H9 (cell line): ENCODE measurements at regions not wholly inside any gene's neighbourhood (a gene's known extent, or its start where the extent isn't known, plus 50 kb on each side); places are given as distances from the start of the nearest gene placed in this dataset.

Source experiments
- DNase-seq: peaks from one replicate; pipeline ENCODE4 v3.0.0-alpha.2; 2017
- H2AFZ ChIP-seq: one replicate; pipeline ENCODE4 v1.6.1; 2013; ENCODE audit warnings: mild to moderate bottlenecking, low read length, control low read depth, moderate library complexity
- H2AK5ac ChIP-seq: 2 replicates; pipeline ENCODE4 v1.6.1; 2013; ENCODE audit warnings: low read length, control low read depth, mixed read lengths; ENCODE audit not compliant: insufficient read length
- H2BK120ac ChIP-seq: one replicate; pipeline ENCODE4 v1.6.1; 2013; ENCODE audit warnings: low read depth, mild to moderate bottlenecking, low read length, control low read depth, inconsistent platforms; ENCODE audit not compliant: poor library complexity, severe bottlenecking
- H2BK12ac ChIP-seq: 2 replicates; pipeline ENCODE4 v1.6.1; 2013; ENCODE audit warnings: low read length, control low read depth, mixed read lengths, low read depth; ENCODE audit not compliant: insufficient read length
- H2BK15ac ChIP-seq: 2 replicates; pipeline ENCODE4 v1.6.1; 2013; ENCODE audit warnings: low read depth, low read length, control low read depth
- H2BK20ac ChIP-seq: one replicate; pipeline ENCODE4 v1.6.1; 2013; ENCODE audit warnings: low read depth, mild to moderate bottlenecking, low read length, control low read depth, inconsistent platforms; ENCODE audit not compliant: poor library complexity, severe bottlenecking
- H2BK5ac ChIP-seq: 2 replicates; pipeline ENCODE4 v1.6.1; 2013; ENCODE audit warnings: low read length, control low read depth, mixed read lengths; ENCODE audit not compliant: insufficient read length
- H3K14ac ChIP-seq: 2 replicates; pipeline ENCODE4 v1.6.1; 2013; ENCODE audit warnings: low read length, control low read depth; ENCODE audit not compliant: insufficient read depth
- H3K18ac ChIP-seq: 2 replicates; pipeline ENCODE4 v1.6.1; 2013; ENCODE audit warnings: low read depth, mild to moderate bottlenecking, mixed read lengths, low read length, control low read depth; ENCODE audit not compliant: insufficient read length
- H3K23ac ChIP-seq: 2 replicates; pipeline ENCODE4 v1.6.1; 2013; ENCODE audit warnings: low read length, control low read depth, mixed read lengths, low read depth; ENCODE audit not compliant: insufficient read length
- H3K23me2 ChIP-seq: 2 replicates; pipeline ENCODE4 v1.6.1; 2013; ENCODE audit warnings: low read depth, mild to moderate bottlenecking, mixed read lengths, low read length, control low read depth; ENCODE audit not compliant: insufficient read length, poor library complexity, severe bottlenecking
- H3K27ac ChIP-seq: 2 replicates; pipeline ENCODE4 v1.5.1; 2013; ENCODE audit warnings: low read length, control low read depth, mixed read lengths, low read depth; ENCODE audit not compliant: insufficient read length
- H3K27me3 ChIP-seq: 2 replicates; pipeline ENCODE4 v1.6.1; 2013; ENCODE audit warnings: low read length, control low read depth, inconsistent platforms; ENCODE audit not compliant: insufficient read depth
- H3K4ac ChIP-seq: 2 replicates; pipeline ENCODE4 v1.6.1; 2013; ENCODE audit warnings: low read depth, mild to moderate bottlenecking, control low read depth, inconsistent platforms, low read length, moderate library complexity
- H3K4me1 ChIP-seq: 2 replicates; pipeline ENCODE4 v1.6.1; 2013; ENCODE audit warnings: low read length, control low read depth, inconsistent platforms; ENCODE audit not compliant: insufficient read depth
- H3K4me2 ChIP-seq: 2 replicates; pipeline ENCODE4 v1.6.1; 2013; ENCODE audit warnings: low read length, control low read depth, mixed read lengths; ENCODE audit not compliant: insufficient read length, insufficient read depth
- H3K56ac ChIP-seq: 2 replicates; pipeline ENCODE4 v1.6.1; 2013; ENCODE audit warnings: low read depth, mild to moderate bottlenecking, mixed read lengths, low read length, control low read depth; ENCODE audit not compliant: insufficient read length
- H3K79me1 ChIP-seq: 2 replicates; pipeline ENCODE4 v1.6.1; 2013; ENCODE audit warnings: low read depth, mild to moderate bottlenecking, moderate library complexity, low read length, control low read depth, inconsistent platforms; ENCODE audit not compliant: insufficient read depth, poor library complexity, severe bottlenecking
- H3K79me2 ChIP-seq: 2 replicates; pipeline ENCODE4 v1.6.1; 2013; ENCODE audit warnings: low read length, control low read depth, inconsistent platforms; ENCODE audit not compliant: insufficient read depth
- H3K9ac ChIP-seq: 2 replicates; pipeline ENCODE4 v1.6.1; 2013; ENCODE audit warnings: low read length, control low read depth, mixed read lengths; ENCODE audit not compliant: insufficient read length; ENCODE audit errors: extremely low read depth
- H3K9me3 ChIP-seq: one replicate; pipeline ENCODE4 v1.6.1; 2013; ENCODE audit warnings: low read depth, low read length, inconsistent platforms; ENCODE audit not compliant: control insufficient read depth
- H3T11ph ChIP-seq: one replicate; pipeline ENCODE4 v1.6.1; 2013; ENCODE audit warnings: mild to moderate bottlenecking, low read length, control low read depth, inconsistent platforms
- H4K20me1 ChIP-seq: one replicate; pipeline ENCODE4 v1.6.1; 2013; ENCODE audit not compliant: control insufficient read depth, insufficient read length, insufficient read depth
- H4K5ac ChIP-seq: 2 replicates; pipeline ENCODE4 v1.6.1; 2013; ENCODE audit warnings: low read depth, mild to moderate bottlenecking, mixed read lengths, low read length, control low read depth; ENCODE audit not compliant: insufficient read length
- H4K8ac ChIP-seq: replicated peaks from 2 replicates; pipeline ENCODE4 v1.6.1; 2013; ENCODE audit warnings: low read length, control low read depth, mixed read lengths, low read depth; ENCODE audit not compliant: insufficient read length
- H4K91ac ChIP-seq: 2 replicates; pipeline ENCODE4 v1.6.1; 2013; ENCODE audit warnings: low read depth, mild to moderate bottlenecking, moderate library complexity, mixed read lengths, low read length, control low read depth; ENCODE audit not compliant: insufficient read length
- H3K27ac Mint-ChIP-seq, 3 experiments: 2 replicates in 2 of 3; 3 replicates in 1 of 3; pipeline ENCODE4 v1.8.0; 2020 to 2021; ENCODE audit warnings: mixed read lengths in 3 of 3, mild to moderate bottlenecking in 1 of 3, moderate library complexity in 1 of 3
- H3K27me3 Mint-ChIP-seq: 2 replicates; pipeline ENCODE4 v1.8.0; 2021; ENCODE audit warnings: low read depth, mild to moderate bottlenecking, moderate library complexity, mixed read lengths
- H3K36me3 Mint-ChIP-seq, 3 experiments: 2 replicates in 2 of 3; 3 replicates in 1 of 3; pipeline ENCODE4 v1.8.0; 2020 to 2021; ENCODE audit warnings: low read depth in 3 of 3, mixed read lengths in 3 of 3; ENCODE audit not compliant: insufficient read depth in 1 of 3
- H3K4me1 Mint-ChIP-seq, 2 experiments: 2 replicates each; pipeline ENCODE4 v1.8.0; 2020; ENCODE audit warnings: mixed read lengths in 2 of 2
- H3K4me3 Mint-ChIP-seq, 2 experiments: 2 replicates in 1 of 2; 3 replicates in 1 of 2; pipeline ENCODE4 v1.8.0; 2020 to 2021; ENCODE audit warnings: mild to moderate bottlenecking in 2 of 2, mixed read lengths in 2 of 2, moderate library complexity in 1 of 2
- H3K9me3 Mint-ChIP-seq, 2 experiments: 2 replicates in 1 of 2; 3 replicates in 1 of 2; pipeline ENCODE4 v1.8.0; 2020; ENCODE audit warnings: mild to moderate bottlenecking in 2 of 2, mixed read lengths in 2 of 2, moderate library complexity in 1 of 2
- WGBS: extraction: QIAGEN DNeasy Blood & Tissue Kit; methylation state at CpG from one replicate; pipeline ENCODE4 v1.1.7; 2013; ENCODE audit warnings: missing lambda C conversion rate, low lambda C conversion rate, mixed read lengths; ENCODE audit not compliant: insufficient read length; ENCODE audit errors: extremely low coverage; 5-methylcytosine and 5-hydroxymethylcytosine counted together
- TF ChIP-seq, protein P1 (sequence below): fragments of 200-600 bp; sonication (generic); conservative IDR thresholded peaks from 3 replicates; pipeline ENCODE4 v1.8.0; 2021; ENCODE audit warnings: antibody characterized with exemption, mild to moderate bottlenecking

GRCh38 chr1:57748719-57749118, 324.9 kb upstream of the DAB1 start:
- H3T11ph ChIP-seq, result no peak overlapping the region
- no peak overlapping the region for H4K91ac ChIP-seq
- H2BK5ac ChIP-seq, result no peak overlapping the region
- WGBS, result no CpG with 5 or more reads among the region's 2 CpGs
- H3K4me2 ChIP-seq, result no peak overlapping the region
- no peak overlapping the region for H4K5ac ChIP-seq
- no peak overlapping the region for H3K4me3 Mint-ChIP-seq
- H3K79me1 ChIP-seq, result no peaks in the 10 kb centered on the region
- H2BK120ac ChIP-seq, result no peak overlapping the region
- H2BK20ac ChIP-seq, result no peak overlapping the region
- H3K4me1 ChIP-seq, result 0 out of 2 replicates have a peak, but pooled peaks cover 3% of the 10 kb centered on the region
- H3K9me3 Mint-ChIP-seq, result no peaks in the 10 kb centered on the region
- no peak overlapping the region for H4K8ac ChIP-seq
- no peak overlapping the region for H3K23ac ChIP-seq
- no peak overlapping the region for H3K56ac ChIP-seq
- no peaks in the 10 kb centered on the region for H3K79me2 ChIP-seq
- DNase-seq, result no peak
- H3K18ac ChIP-seq, result no peak overlapping the region
- TF ChIP-seq, protein P1, sequence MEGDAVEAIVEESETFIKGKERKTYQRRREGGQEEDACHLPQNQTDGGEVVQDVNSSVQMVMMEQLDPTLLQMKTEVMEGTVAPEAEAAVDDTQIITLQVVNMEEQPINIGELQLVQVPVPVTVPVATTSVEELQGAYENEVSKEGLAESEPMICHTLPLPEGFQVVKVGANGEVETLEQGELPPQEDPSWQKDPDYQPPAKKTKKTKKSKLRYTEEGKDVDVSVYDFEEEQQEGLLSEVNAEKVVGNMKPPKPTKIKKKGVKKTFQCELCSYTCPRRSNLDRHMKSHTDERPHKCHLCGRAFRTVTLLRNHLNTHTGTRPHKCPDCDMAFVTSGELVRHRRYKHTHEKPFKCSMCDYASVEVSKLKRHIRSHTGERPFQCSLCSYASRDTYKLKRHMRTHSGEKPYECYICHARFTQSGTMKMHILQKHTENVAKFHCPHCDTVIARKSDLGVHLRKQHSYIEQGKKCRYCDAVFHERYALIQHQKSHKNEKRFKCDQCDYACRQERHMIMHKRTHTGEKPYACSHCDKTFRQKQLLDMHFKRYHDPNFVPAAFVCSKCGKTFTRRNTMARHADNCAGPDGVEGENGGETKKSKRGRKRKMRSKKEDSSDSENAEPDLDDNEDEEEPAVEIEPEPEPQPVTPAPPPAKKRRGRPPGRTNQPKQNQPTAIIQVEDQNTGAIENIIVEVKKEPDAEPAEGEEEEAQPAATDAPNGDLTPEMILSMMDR, result no peak
- no peaks in the 10 kb centered on the region for H4K20me1 ChIP-seq
- H3K27me3 Mint-ChIP-seq, result no peaks in the 10 kb centered on the region
- no peaks in the 10 kb centered on the region for H3K23me2 ChIP-seq
- no peak overlapping the region for H3K9ac ChIP-seq
- peaks cover 15 to 18% of the 10 kb centered on the region in 2 experiments for H3K4me1 Mint-ChIP-seq
- H2BK15ac ChIP-seq, result no peak overlapping the region
- no peak overlapping the region for H3K27ac ChIP-seq
- no peak overlapping the region for H3K4ac ChIP-seq
- no peak overlapping the region for H3K27ac Mint-ChIP-seq
- H2BK12ac ChIP-seq, result no peak overlapping the region
- H3K14ac ChIP-seq, result no peak overlapping the region
- H2AFZ ChIP-seq, result no peak overlapping the region
- H3K36me3 Mint-ChIP-seq, result no peaks in the 10 kb centered on the region
- no peak overlapping the region for H2AK5ac ChIP-seq
- no peaks in the 10 kb centered on the region for H3K27me3 ChIP-seq
- no peaks in the 10 kb centered on the region for H3K9me3 ChIP-seq
